K562 (cell line): ENCODE measurements at regions not wholly inside any gene's neighbourhood (a gene's known extent, or its start where the extent isn't known, plus 50 kb on each side); places are given as distances from the start of the nearest gene placed in this dataset.

Source experiments
- ATAC-seq: fragments of 200-7000 bp; cut with Tn5 transposase; 3 replicates; pipeline ENCODE4 v1.9.1; 2020; ENCODE audit warnings: moderate library complexity
- BruUV-seq: library from RNA; stranded (reverse); fragments of 400-500 nt; replicated peaks from 2 replicates; lab custom pipeline; 2021; lab: Mats Ljungman, UMichigan
- CTCF ChIA-PET: fragments of 300-600 bp; formaldehyde crosslinking; extraction: SDS; loops from one replicate; lab custom pipeline; 2021; ENCODE audit warnings: low intra/inter-chr PET ratio; lab: Yijun Ruan, JAX
- POLR2A ChIA-PET: fragments of 300-600, 350-650 bp; sonication (Branson Sonifier 250); formaldehyde crosslinking; extraction: SDS; loops from one replicate; lab custom pipeline; 2021; ENCODE audit warnings: antibody characterized with exemption, inconsistent platforms; lab: Yijun Ruan, JAX
- DNase-seq, 4 experiments: peaks; one replicate each; pipeline versions ENCODE4 v3.0.0 to v3.0.0-alpha.2; 2011 to 2018; ENCODE audit warnings: low spot score in 3 of 4, mixed read lengths in 3 of 4; ENCODE audit errors: extremely low read depth in 1 of 4
- FAIRE-seq: peaks from 2 replicates; lab custom pipeline; 2011; peaks lifted over from hg19 to GRCh38; lab: Jason Lieb, UNC
- H2AFZ ChIP-seq: 2 replicates; pipeline ENCODE4 v1.6.0; 2011; ENCODE audit warnings: low read depth, low read length, control low read depth, inconsistent platforms
- H3K27ac ChIP-seq: fragments of 200-600 bp; 3 replicates; pipeline ENCODE4 v1.8.0; 2011; ENCODE audit warnings: low read depth, mild to moderate bottlenecking, control low read depth, inconsistent platforms, low read length, moderate library complexity, mixed read lengths; ENCODE audit errors: extremely low read depth
- H3K27me3 ChIP-seq, 2 experiments: fragments of 300-600 bp in 1 of 2; 2 replicates in 1 of 2; 3 replicates in 1 of 2; pipeline versions ENCODE4 v1.6.0 to v1.8.0; 2011; ENCODE audit warnings: inconsistent platforms in 2 of 2, low read length in 2 of 2, mild to moderate bottlenecking in 1 of 2, mixed read lengths in 1 of 2, moderate library complexity in 1 of 2; ENCODE audit not compliant: control insufficient read depth in 2 of 2, insufficient read depth in 2 of 2
- H3K36me3 ChIP-seq: fragments of 300-600 bp; 3 replicates; pipeline ENCODE4 v1.8.0; 2011; ENCODE audit warnings: mild to moderate bottlenecking, low read length, inconsistent platforms; ENCODE audit not compliant: control insufficient read depth, insufficient read depth
- H3K4me1 ChIP-seq, 2 experiments: fragments of 200-600 bp in 1 of 2; replicated peaks in 1 of 2; 2 replicates in 1 of 2; 3 replicates in 1 of 2; pipeline versions ENCODE4 v1.5.1 to v1.8.0; 2011; ENCODE audit warnings: inconsistent platforms in 2 of 2, low read length in 2 of 2, mild to moderate bottlenecking in 1 of 2, mixed read lengths in 1 of 2, moderate library complexity in 1 of 2; ENCODE audit not compliant: control insufficient read depth in 2 of 2, insufficient read depth in 2 of 2
- H3K4me2 ChIP-seq: 2 replicates; pipeline ENCODE4 v1.6.1; 2011; ENCODE audit warnings: low read length, control low read depth, inconsistent platforms, mixed read lengths; ENCODE audit not compliant: insufficient read depth
- H3K4me3 ChIP-seq: fragments of 200-600 bp; sonication (generic), shearing (Covaris generic); 2 replicates; pipeline ENCODE4 v1.5.1; 2016; ENCODE audit warnings: control low read depth, inconsistent platforms
- H3K79me2 ChIP-seq: fragments of 200-600 bp; 3 replicates; pipeline ENCODE4 v1.8.0; 2011; ENCODE audit warnings: low read length, inconsistent platforms; ENCODE audit not compliant: control insufficient read depth, insufficient read depth
- H3K9ac ChIP-seq, 2 experiments: 2 replicates each; pipeline versions ENCODE4 v1.6.0 to v1.6.1; 2011; ENCODE audit warnings: low read depth in 2 of 2, low read length in 2 of 2, control low read depth in 1 of 2, inconsistent platforms in 1 of 2, mild to moderate bottlenecking in 1 of 2, mixed read lengths in 1 of 2; ENCODE audit not compliant: insufficient read depth in 1 of 2
- H3K9me1 ChIP-seq: one replicate; pipeline ENCODE4 v1.6.0; 2011; ENCODE audit warnings: inconsistent platforms, mild to moderate bottlenecking, low read length, moderate library complexity; ENCODE audit not compliant: control insufficient read depth, insufficient read depth
- H3K9me3 ChIP-seq: replicated peaks from 2 replicates; pipeline ENCODE4 v1.5.1; 2011; ENCODE audit warnings: low read depth, low read length, inconsistent platforms; ENCODE audit not compliant: control insufficient read depth, insufficient read depth
- H4K20me1 ChIP-seq: replicated peaks from 2 replicates; pipeline ENCODE4 v1.6.1; 2011; ENCODE audit warnings: low read length, inconsistent platforms, mixed read lengths; ENCODE audit not compliant: control insufficient read depth, insufficient read depth
- RHOXF2B ChIP-seq: fragments of 250-450 bp; sonication (Bioruptor Pico); conservative IDR thresholded peaks from 2 replicates; pipeline ENCODE4 v1.5.1; 2021
- WGBS: fragments of 100-300 bp; shearing (Covaris generic); methylation state at CpG from one replicate; pipeline ENCODE4 v1.1.6; 2016; ENCODE audit warnings: low coverage, mixed read lengths; ENCODE audit not compliant: insufficient coverage; ENCODE audit errors: missing lambda C conversion rate; 5-methylcytosine and 5-hydroxymethylcytosine counted together
- in situ Hi-C: fragments of 300-500 bp; cut with MboI; formaldehyde crosslinking; loops from 4 replicates; pipeline ENCODE4 v1.15.0; 2018; ENCODE audit warnings: inconsistent platforms, mixed read lengths
- intact Hi-C: fragments of 100-400 bp; cut with micrococcal nuclease; formaldehyde crosslinking; loops from 2 replicates; pipeline ENCODE4 v1.14.2; 2022
- TF ChIP-seq, protein P1 (sequence below): sonication (generic); formaldehyde crosslinking; IDR thresholded peaks from 2 replicates; pipeline ENCODE4 v1.9.0; 2022; ENCODE audit warnings: mild to moderate bottlenecking, missing genetic modification reagents
- TF ChIP-seq, protein P2 (sequence below): sonication (generic); formaldehyde crosslinking; IDR thresholded peaks from 2 replicates; pipeline ENCODE4 v1.8.0; 2022; ENCODE audit warnings: missing genetic modification reagents, mild to moderate bottlenecking, borderline replicate concordance

- Histone ChIP-seq H3K4me1 (no peaks in the 10 kb centered on the region), H2AFZ (no peak overlapping the region), H3K79me2 (no peaks in the 10 kb centered on the region), H3K27me3 (no peaks in the 10 kb centered on the region), H3K36me3 (no peaks in the 10 kb centered on the region), H3K9me3 (no peaks in the 10 kb centered on the region), H3K9ac (no peak overlapping the region), H3K9me1 (no peaks in the 10 kb centered on the region), H4K20me1 (no peaks in the 10 kb centered on the region), H3K4me2 (no peak overlapping the region), H3K27ac (no peak overlapping the region), H3K4me3 (no peak overlapping the region)
- DNase-seq (no peak), ATAC-seq (no peak), FAIRE-seq (no peak)
- 0% methylated on average over 3 of the region's 4 CpGs for whole genome bisulfite sequencing
- intact Hi-C loops (no loop called here), in situ Hi-C loops (no loop called here)
- TF ChIP-seq, protein P1, sequence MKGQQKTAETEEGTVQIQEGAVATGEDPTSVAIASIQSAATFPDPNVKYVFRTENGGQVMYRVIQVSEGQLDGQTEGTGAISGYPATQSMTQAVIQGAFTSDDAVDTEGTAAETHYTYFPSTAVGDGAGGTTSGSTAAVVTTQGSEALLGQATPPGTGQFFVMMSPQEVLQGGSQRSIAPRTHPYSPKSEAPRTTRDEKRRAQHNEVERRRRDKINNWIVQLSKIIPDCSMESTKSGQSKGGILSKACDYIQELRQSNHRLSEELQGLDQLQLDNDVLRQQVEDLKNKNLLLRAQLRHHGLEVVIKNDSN (CRISPR knock-in tag) = no peak
- POLR2A ChIA-PET = no interaction called here
- BruUV-seq = no TSS peak
- CTCF ChIA-PET = no interaction called here
These were observed 505.4 kb downstream of the CPS1 start for GRCh38 chr2:211061612-211062296.

DNA sequence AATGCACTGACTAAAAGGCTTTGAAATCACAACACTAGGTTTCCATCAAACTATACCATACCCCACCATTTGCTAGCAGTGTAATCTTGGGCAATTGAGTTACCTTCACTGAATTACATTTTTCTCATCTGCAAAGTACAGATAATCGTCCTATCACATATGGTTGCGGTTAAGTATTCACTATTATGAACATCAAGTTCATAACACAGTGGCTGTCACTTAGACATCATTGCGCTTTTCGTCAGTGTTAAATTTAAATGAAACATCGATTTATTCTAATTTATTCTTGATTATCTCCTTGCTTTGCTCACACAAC, 505.9 kb downstream of the CPS1 start:
- no peak overlapping the region for H3K9ac ChIP-seq
- CTCF ChIA-PET = no interaction called here
- no peak overlapping the region for H3K4me3 ChIP-seq
- WGBS = 0% methylated on average over 4 of the region's 5 CpGs
- no peaks in the 10 kb centered on the region for H3K9me3 ChIP-seq
- FAIRE-seq (no peak), DNase-seq (no peak), ATAC-seq (no peak)
- H3K27ac ChIP-seq = no peak overlapping the region
- POLR2A ChIA-PET = no interaction called here
- BruUV-seq = no TSS peak
- no peak overlapping the region for H3K4me2 ChIP-seq
- H2AFZ ChIP-seq = no peak overlapping the region
- no peaks in the 10 kb centered on the region for H3K36me3 ChIP-seq
- H3K4me1 ChIP-seq = no peaks in the 10 kb centered on the region
- H3K79me2 ChIP-seq = no peaks in the 10 kb centered on the region
- in situ Hi-C loops (no loop called here), intact Hi-C loops (no loop called here)
- no peaks in the 10 kb centered on the region for H4K20me1 ChIP-seq
- no peaks in the 10 kb centered on the region for H3K27me3 ChIP-seq
- no peaks in the 10 kb centered on the region for H3K9me1 ChIP-seq
- TF ChIP-seq RHOXF2B (CRISPR knock-in tag) = no peak
- TF ChIP-seq, protein P2, sequence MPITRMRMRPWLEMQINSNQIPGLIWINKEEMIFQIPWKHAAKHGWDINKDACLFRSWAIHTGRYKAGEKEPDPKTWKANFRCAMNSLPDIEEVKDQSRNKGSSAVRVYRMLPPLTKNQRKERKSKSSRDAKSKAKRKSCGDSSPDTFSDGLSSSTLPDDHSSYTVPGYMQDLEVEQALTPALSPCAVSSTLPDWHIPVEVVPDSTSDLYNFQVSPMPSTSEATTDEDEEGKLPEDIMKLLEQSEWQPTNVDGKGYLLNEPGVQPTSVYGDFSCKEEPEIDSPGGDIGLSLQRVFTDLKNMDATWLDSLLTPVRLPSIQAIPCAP = no peak
